HepG2 (cell line): ENCODE measurements at regions not wholly inside any gene's neighbourhood (a gene's known extent, or its start where the extent isn't known, plus 50 kb on each side); places are given as distances from the start of the nearest gene placed in this dataset.

Experiments used
- ETS1 ChIP-seq: sonication (generic); formaldehyde crosslinking; IDR thresholded peaks from 2 replicates; pipeline ENCODE4 v1.4.0; 2020; ENCODE audit warnings: missing genetic modification reagents
- RAD21 ChIP-seq: fragments of 450-650 bp; formaldehyde crosslinking; IDR thresholded peaks from 2 replicates; pipeline ENCODE4 v1.5.0; 2020; ENCODE audit warnings: mild to moderate bottlenecking
- TCF12 ChIP-seq, 2 experiments: fragments of 450-650 bp in 1 of 2; sonication (generic) in 1 of 2; formaldehyde crosslinking in 1 of 2; IDR thresholded peaks; 2 replicates each; pipeline versions ENCODE4 v1.6.1 to v1.8.0; 2017 to 2022; ENCODE audit warnings: antibody characterized with exemption in 1 of 2, mild to moderate bottlenecking in 1 of 2, missing genetic modification reagents in 1 of 2, moderate library complexity in 1 of 2
- ZBTB33 ChIP-seq: sonication (generic); formaldehyde crosslinking; IDR thresholded peaks from 2 replicates; pipeline ENCODE4 v1.4.0; 2020; ENCODE audit warnings: missing genetic modification reagents
- TF ChIP-seq, protein P1 (sequence below): sonication (generic); formaldehyde crosslinking; IDR thresholded peaks from 2 replicates; pipeline ENCODE4 v1.5.0; 2020; ENCODE audit warnings: mild to moderate bottlenecking, missing genetic modification reagents, moderate library complexity

GRCh38 chr5:52342361-52342760 is 445.4 kb upstream of the ITGA1 start:
- TF ChIP-seq ETS1 (CRISPR knock-in tag) (no peak), ZBTB33 (CRISPR knock-in tag) (no peak), TCF12 (IDR thresholded peaks at IDR 0.05) (no peak), TCF12 (CRISPR knock-in tag; IDR thresholded peaks at IDR 0.05) (no peak), RAD21 (CRISPR knock-in tag) (no peak)
- TF ChIP-seq, protein P1, sequence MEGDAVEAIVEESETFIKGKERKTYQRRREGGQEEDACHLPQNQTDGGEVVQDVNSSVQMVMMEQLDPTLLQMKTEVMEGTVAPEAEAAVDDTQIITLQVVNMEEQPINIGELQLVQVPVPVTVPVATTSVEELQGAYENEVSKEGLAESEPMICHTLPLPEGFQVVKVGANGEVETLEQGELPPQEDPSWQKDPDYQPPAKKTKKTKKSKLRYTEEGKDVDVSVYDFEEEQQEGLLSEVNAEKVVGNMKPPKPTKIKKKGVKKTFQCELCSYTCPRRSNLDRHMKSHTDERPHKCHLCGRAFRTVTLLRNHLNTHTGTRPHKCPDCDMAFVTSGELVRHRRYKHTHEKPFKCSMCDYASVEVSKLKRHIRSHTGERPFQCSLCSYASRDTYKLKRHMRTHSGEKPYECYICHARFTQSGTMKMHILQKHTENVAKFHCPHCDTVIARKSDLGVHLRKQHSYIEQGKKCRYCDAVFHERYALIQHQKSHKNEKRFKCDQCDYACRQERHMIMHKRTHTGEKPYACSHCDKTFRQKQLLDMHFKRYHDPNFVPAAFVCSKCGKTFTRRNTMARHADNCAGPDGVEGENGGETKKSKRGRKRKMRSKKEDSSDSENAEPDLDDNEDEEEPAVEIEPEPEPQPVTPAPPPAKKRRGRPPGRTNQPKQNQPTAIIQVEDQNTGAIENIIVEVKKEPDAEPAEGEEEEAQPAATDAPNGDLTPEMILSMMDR (CRISPR knock-in tag) = no peak
